DOHH2 (cell line): ENCODE measurements at regions not wholly inside any gene's neighbourhood (a gene's known extent, or its start where the extent isn't known, plus 50 kb on each side); places are given as distances from the start of the nearest gene placed in this dataset.

Experiments used
- H3F3A ChIP-seq: fragments of 200-600 bp; sonication (generic), shearing (Covaris generic); 2 replicates; pipeline ENCODE4 v1.6.0; 2016; ENCODE audit warnings: antibody characterized with exemption, mild to moderate bottlenecking; ENCODE audit not compliant: control insufficient read depth, insufficient read depth
- H3K27ac ChIP-seq: fragments of 200-600 bp; sonication (generic); 2 replicates; pipeline ENCODE4 v1.5.1; 2014; ENCODE audit warnings: low read depth, mild to moderate bottlenecking, low read length, moderate library complexity
- H3K27me3 ChIP-seq: fragments of 200-600 bp; sonication (generic); 2 replicates; pipeline ENCODE4 v1.6.1; 2014; ENCODE audit warnings: mild to moderate bottlenecking, low read length, mixed read lengths; ENCODE audit not compliant: control insufficient read depth
- H3K36me3 ChIP-seq: fragments of 200-600 bp; sonication (generic); 2 replicates; pipeline ENCODE4 v1.6.1; 2014; ENCODE audit warnings: mild to moderate bottlenecking, low read length, moderate library complexity, mixed read lengths; ENCODE audit not compliant: control insufficient read depth
- H3K4me1 ChIP-seq: fragments of 200-600 bp; sonication (generic); 2 replicates; pipeline ENCODE4 v1.6.1; 2014; ENCODE audit warnings: mild to moderate bottlenecking, low read length, mixed read lengths; ENCODE audit not compliant: control insufficient read depth
- H3K4me2 ChIP-seq: fragments of 200-600 bp; sonication (generic); 2 replicates; pipeline ENCODE4 v1.6.0; 2014; ENCODE audit warnings: mild to moderate bottlenecking, low read length, moderate library complexity
- H3K4me3 ChIP-seq: fragments of 200-600 bp; sonication (generic); 2 replicates; pipeline ENCODE4 v1.5.1; 2014; ENCODE audit warnings: mild to moderate bottlenecking, low read length, mixed read lengths
- H3K79me2 ChIP-seq: fragments of 200-600 bp; sonication (generic); 2 replicates; pipeline ENCODE4 v1.6.1; 2014; ENCODE audit warnings: mild to moderate bottlenecking, low read length, mixed read lengths; ENCODE audit not compliant: control insufficient read depth
- H3K9me2 ChIP-seq: fragments of 200-600 bp; sonication (generic); replicated peaks from 2 replicates; pipeline ENCODE4 v1.6.1; 2014; ENCODE audit warnings: mild to moderate bottlenecking, low read length, mixed read lengths; ENCODE audit not compliant: control insufficient read depth
- H3K9me3 ChIP-seq: fragments of 200-600 bp; sonication (generic); 2 replicates; pipeline ENCODE4 v1.6.1; 2014; ENCODE audit warnings: antibody characterized with exemption, low read length, mixed read lengths; ENCODE audit not compliant: control insufficient read depth, insufficient read depth
- H4K20me1 ChIP-seq: fragments of 200-600 bp; sonication (generic); 2 replicates; pipeline ENCODE4 v1.6.0; 2014; ENCODE audit warnings: low read depth, mild to moderate bottlenecking, antibody characterized with exemption, low read length, moderate library complexity; ENCODE audit not compliant: control insufficient read depth, insufficient read depth
- CTCF ChIP-seq: fragments of 200-600 bp; sonication (generic); IDR thresholded peaks from one replicate; pipeline ENCODE4 v1.5.1; 2014; ENCODE audit warnings: antibody characterized with exemption, mild to moderate bottlenecking, low read depth, low read length; ENCODE audit not compliant: poor library complexity, severe bottlenecking
- EZH2phosphoT487 ChIP-seq: fragments of 200-600 bp; sonication (generic); IDR thresholded peaks from 2 replicates; pipeline ENCODE4 v1.6.1; 2017; ENCODE audit warnings: borderline replicate concordance, mild to moderate bottlenecking, antibody characterized with exemption, low read length, moderate library complexity, mixed read lengths

GRCh38 chr3:59605944-59606534, 556.2 kb upstream of the CFAP20DC start:
- Histone ChIP-seq H3K36me3 (no peaks in the 10 kb centered on the region), H3K4me3 (no peak overlapping the region), H3K4me2 (no peak overlapping the region), H3K27me3 (no peaks in the 10 kb centered on the region), H3K79me2 (no peaks in the 10 kb centered on the region), H4K20me1 (no peaks in the 10 kb centered on the region), H3K9me2 (no peaks in the 10 kb centered on the region), H3K27ac (no peak overlapping the region), H3K4me1 (no peaks in the 10 kb centered on the region), H3F3A (no peaks in the 10 kb centered on the region), H3K9me3 (no peaks in the 10 kb centered on the region)
- TF ChIP-seq EZH2phosphoT487, result no peak
- no peak for TF ChIP-seq CTCF

- no peak for TF ChIP-seq EZH2phosphoT487
- no peak for TF ChIP-seq CTCF
- Histone ChIP-seq H4K20me1 (no peaks in the 10 kb centered on the region), H3K27me3 (no peaks in the 10 kb centered on the region), H3K27ac (no peak overlapping the region), H3K4me3 (no peak overlapping the region), H3K4me2 (no peak overlapping the region), H3K36me3 (no peaks in the 10 kb centered on the region), H3F3A (no peaks in the 10 kb centered on the region), H3K4me1 (no peaks in the 10 kb centered on the region), H3K9me2 (no peaks in the 10 kb centered on the region), H3K9me3 (no peaks in the 10 kb centered on the region), H3K79me2 (no peaks in the 10 kb centered on the region)
These were observed 555.5 kb upstream of the CFAP20DC start for GRCh38 chr3:59605318-59605717.

- H3F3A ChIP-seq, result no peaks in the 10 kb centered on the region
- no peaks in the 10 kb centered on the region for H3K36me3 ChIP-seq
- no peaks in the 10 kb centered on the region for H3K79me2 ChIP-seq
- no peak for TF ChIP-seq CTCF
- no peak for TF ChIP-seq EZH2phosphoT487
- no peaks in the 10 kb centered on the region for H3K27me3 ChIP-seq
- no peaks in the 10 kb centered on the region for H3K9me2 ChIP-seq
- H3K9me3 ChIP-seq, result no peaks in the 10 kb centered on the region
- H4K20me1 ChIP-seq, result no peaks in the 10 kb centered on the region
- no peaks in the 10 kb centered on the region for H3K4me1 ChIP-seq
- no peak overlapping the region for H3K4me2 ChIP-seq
- H3K27ac ChIP-seq, result no peak overlapping the region
- no peak overlapping the region for H3K4me3 ChIP-seq
These were observed 551.7 kb upstream of the CFAP20DC start for GRCh38 chr3:59601486-59601885.
